GM12878 (cell line): ENCODE measurements at regions not wholly inside any gene's neighbourhood (a gene's known extent, or its start where the extent isn't known, plus 50 kb on each side); places are given as distances from the start of the nearest gene placed in this dataset.

Experiments used
- ATAC-seq: fragments of 200-7000 bp; cut with Tn5 transposase; 3 replicates; pipeline ENCODE4 v1.9.1; 2020; ENCODE audit warnings: mild to moderate bottlenecking, moderate library complexity
- BruUV-seq: library from RNA; stranded (reverse); fragments of 400-500 nt; replicated peaks from 2 replicates; lab custom pipeline; 2021; lab: Mats Ljungman, UMichigan
- CTCF ChIA-PET: fragments of 300-600 bp; sonication (Branson Sonifier 250); formaldehyde crosslinking; extraction: SDS; loops from one replicate; lab custom pipeline; 2021; ENCODE audit warnings: inconsistent platforms; lab: Yijun Ruan, JAX
- POLR2A ChIA-PET: fragments of 350-600 bp; formaldehyde crosslinking; extraction: SDS; loops from one replicate; lab custom pipeline; 2021; ENCODE audit warnings: inconsistent platforms; lab: Charles Lee
- RAD21 ChIA-PET: fragments of 300-600 bp; sonication (Branson Sonifier 250); formaldehyde crosslinking; loops from one replicate; lab custom pipeline; 2023; ENCODE audit warnings: antibody characterized with exemption; ENCODE audit not compliant: unreplicated experiment; lab: Charles Lee
- SMC1A ChIA-PET: fragments of 300-600 bp; sonication (Branson Sonifier 250); formaldehyde crosslinking; loops from one replicate; lab custom pipeline; 2023; ENCODE audit not compliant: unreplicated experiment, uncharacterized antibody; lab: Charles Lee
- DNase-seq: peaks from one replicate; pipeline ENCODE4 v3.0.0-alpha.2; 2011; ENCODE audit warnings: low read depth, low spot score
- FAIRE-seq: peaks from 3 replicates; lab custom pipeline; 2011; peaks lifted over from hg19 to GRCh38; lab: Jason Lieb, UNC
- H2AFZ ChIP-seq: 2 replicates; pipeline ENCODE4 v1.6.0; 2011; ENCODE audit warnings: low read depth, low read length, control low read depth; ENCODE audit not compliant: control insufficient read depth
- H3K27ac ChIP-seq: 2 replicates; pipeline ENCODE4 v1.5.1; 2011; ENCODE audit warnings: control low read depth; ENCODE audit not compliant: control insufficient read depth, insufficient read depth
- H3K27me3 ChIP-seq, 2 experiments: replicated peaks in 1 of 2; 2 replicates each; pipeline versions ENCODE4 v1.6.0 to v1.6.1; 2011; ENCODE audit warnings: low read length in 1 of 2; ENCODE audit not compliant: control insufficient read depth in 2 of 2, insufficient read depth in 2 of 2
- H3K36me3 ChIP-seq, 2 experiments: 2 replicates each; pipeline ENCODE4 v1.5.1; 2011; ENCODE audit warnings: low read length in 1 of 2; ENCODE audit not compliant: control insufficient read depth in 2 of 2, insufficient read depth in 2 of 2
- H3K4me1 ChIP-seq: 2 replicates; pipeline ENCODE4 v1.6.1; 2011; ENCODE audit warnings: mild to moderate bottlenecking, low read length, moderate library complexity, mixed read lengths; ENCODE audit not compliant: control insufficient read depth, insufficient read depth
- H3K4me2 ChIP-seq: 2 replicates; pipeline ENCODE4 v1.6.0; 2011; ENCODE audit warnings: control low read depth; ENCODE audit not compliant: control insufficient read depth, insufficient read depth
- H3K4me3 ChIP-seq: fragments of 200-600 bp; sonication (generic); 2 replicates; pipeline ENCODE4 v1.5.1; 2016
- H3K79me2 ChIP-seq: 2 replicates; pipeline ENCODE4 v1.6.0; 2011; ENCODE audit warnings: low read length; ENCODE audit not compliant: control insufficient read depth, insufficient read depth
- H3K9ac ChIP-seq: 2 replicates; pipeline ENCODE4 v1.8.0; 2011; ENCODE audit warnings: low read length, control low read depth, mixed read lengths; ENCODE audit not compliant: control insufficient read depth, insufficient read depth
- H3K9me3 ChIP-seq: replicated peaks from 3 replicates; pipeline ENCODE4 v1.5.1; 2011; ENCODE audit warnings: mild to moderate bottlenecking, low read length; ENCODE audit not compliant: control insufficient read depth, insufficient read depth
- H4K20me1 ChIP-seq: 2 replicates; pipeline ENCODE4 v1.6.0; 2011; ENCODE audit not compliant: control insufficient read depth, insufficient read depth
- CBX5 ChIP-seq: sonication (generic); IDR thresholded peaks from 2 replicates; pipeline ENCODE4 v1.6.1; 2016; ENCODE audit warnings: low read depth, moderate library complexity, mild to moderate bottlenecking, inconsistent platforms
- JUNB ChIP-seq: IDR thresholded peaks from 2 replicates; pipeline ENCODE4 v1.6.1; 2016; ENCODE audit warnings: antibody characterized with exemption, mild to moderate bottlenecking
- MTA3 ChIP-seq: IDR thresholded peaks from 2 replicates; pipeline ENCODE4 v1.6.1; 2012; ENCODE audit warnings: low read length, inconsistent platforms, borderline replicate concordance
- NR2C2 ChIP-seq: IDR thresholded peaks from 2 replicates; pipeline ENCODE4 v1.6.1; 2011; ENCODE audit warnings: borderline replicate concordance, low read depth; ENCODE audit not compliant: control insufficient read depth, insufficient read length
- PAX5 ChIP-seq: IDR thresholded peaks from 2 replicates; pipeline ENCODE4 v1.6.1; 2011; ENCODE audit warnings: low read depth, low read length, borderline replicate concordance
- POU2F2 ChIP-seq: IDR thresholded peaks from 3 replicates; pipeline ENCODE4 v1.6.1; 2011; ENCODE audit warnings: low read depth, mild to moderate bottlenecking, low read length, borderline replicate concordance
- RELA ChIP-seq: fragments of 450-650 bp; IDR thresholded peaks from 2 replicates; pipeline ENCODE4 v1.8.0; 2014; ENCODE audit warnings: borderline replicate concordance; ENCODE audit not compliant: partially characterized antibody
- RUNX3 ChIP-seq: IDR thresholded peaks from 2 replicates; pipeline ENCODE4 v1.6.1; 2012; ENCODE audit warnings: low read length, inconsistent platforms
- SP1 ChIP-seq: IDR thresholded peaks from one replicate; pipeline ENCODE4 v1.6.1; 2011; ENCODE audit warnings: low read depth, low read length
- TCF7 ChIP-seq: IDR thresholded peaks from 2 replicates; pipeline ENCODE4 v1.6.1; 2014; ENCODE audit warnings: antibody characterized with exemption, borderline replicate concordance
- ZNF274 ChIP-seq: IDR thresholded peaks from one replicate; pipeline ENCODE4 v1.8.0; 2011; ENCODE audit not compliant: insufficient read length, insufficient read depth
- WGBS: methylation state at CpG from one replicate; pipeline ENCODE4 v1.1.6; 2016; ENCODE audit warnings: low lambda C conversion rate; ENCODE audit not compliant: insufficient replicate concordance, insufficient coverage; ENCODE audit errors: missing lambda C conversion rate; 5-methylcytosine and 5-hydroxymethylcytosine counted together
- in situ Hi-C: fragments of 300-500 bp; cut with MboI; formaldehyde crosslinking; loops from 9 replicates; pipeline ENCODE4 v1.14.3; 2018; ENCODE audit warnings: mixed read lengths
- intact Hi-C: fragments of 100-400 bp; cut with micrococcal nuclease; formaldehyde crosslinking; loops from one replicate; pipeline ENCODE4 v1.14.2; 2022; ENCODE audit not compliant: unreplicated experiment

- Histone ChIP-seq H3K27ac (no peak overlapping the region), H3K4me1 (peaks cover 5% of the 10 kb centered on the region; the same call in 1 of the 2 replicates), H3K4me2 (no peak overlapping the region), H2AFZ (no peak overlapping the region), H3K27me3 (no peaks in the 10 kb centered on the region; a peak in 1 of 4 replicates)
- intact Hi-C loops (no loop called here), in situ Hi-C loops (no loop called here)
- RAD21 ChIA-PET: no interaction called here
- no peak for ATAC-seq
- SMC1A ChIA-PET: interaction anchor here (0.8 kb wide), 1 partner anchor 227 kb away, joined by 3 read pairs; no protein-coding TSS in a partner anchor
- 59% methylated on average over 5 of the region's 5 CpGs for WGBS
- no TSS peak for BruUV-seq
- CTCF ChIA-PET: no interaction called here
- TF ChIP-seq ZNF274 (no peak), CBX5 (no peak), JUNB (no peak), RELA (no peak), POU2F2 (no peak), PAX5 (no peak), TCF7 (no peak), RUNX3 (no peak), SP1 (no peak), MTA3 (no peak), NR2C2 (no peak)
- TF ChIP-seq, all 136 proteins: peak for 0
- no peaks in the 10 kb centered on the region for H4K20me1 ChIP-seq
- H3K9me3 ChIP-seq: no peaks in the 10 kb centered on the region
- POLR2A ChIA-PET: no interaction called here
- DNase-seq: no peak
- FAIRE-seq: no peak
- no peak overlapping the region for H3K9ac ChIP-seq
- no peaks in the 10 kb centered on the region for H3K36me3 ChIP-seq
- no peak overlapping the region for H3K4me3 ChIP-seq
- no peaks in the 10 kb centered on the region for H3K79me2 ChIP-seq
Observed at GRCh38 chr13:99053636-99054233, 75.9 kb upstream of the DOCK9 start.
